ENCODE measurements at regions not wholly inside any gene's neighbourhood (a gene's known extent, or its start where the extent isn't known, plus 50 kb on each side); places are given as distances from the start of the nearest gene placed in this dataset.

DNA sequence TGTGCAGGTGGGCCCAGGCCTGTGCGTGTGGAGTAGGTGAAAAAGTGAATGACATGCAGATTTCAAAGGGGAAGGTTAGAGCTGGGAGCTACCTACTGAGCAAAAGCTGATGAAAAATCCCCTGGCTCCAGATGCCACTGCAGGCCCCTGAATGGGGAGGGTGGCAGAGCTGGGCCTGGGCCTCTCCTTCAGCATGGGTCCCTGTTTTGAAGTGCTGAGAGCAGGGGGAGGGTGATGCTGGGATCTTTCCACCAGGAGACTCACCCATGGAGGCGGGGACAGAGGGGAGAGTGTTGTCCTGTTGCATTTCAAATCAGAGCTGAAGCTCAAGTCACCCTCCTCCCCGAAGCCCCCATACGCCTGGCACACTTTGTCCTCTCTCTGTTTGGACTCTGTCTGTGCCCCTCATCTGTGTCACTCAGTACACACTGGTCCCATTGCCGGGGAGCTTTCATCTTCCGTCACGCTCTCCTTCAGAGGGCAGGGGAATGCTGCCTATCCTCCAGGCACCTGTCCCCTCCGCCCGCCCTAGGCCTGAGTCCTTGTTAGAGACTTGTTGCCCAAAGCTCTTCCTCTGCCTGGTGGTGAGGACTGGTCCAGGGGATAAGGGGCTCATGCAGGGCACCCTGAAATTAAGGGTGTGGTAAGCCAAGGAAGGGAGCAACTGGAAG, 206.6 kb downstream of the HAUS1 start:
- TF ChIP-seq, protein P1, sequence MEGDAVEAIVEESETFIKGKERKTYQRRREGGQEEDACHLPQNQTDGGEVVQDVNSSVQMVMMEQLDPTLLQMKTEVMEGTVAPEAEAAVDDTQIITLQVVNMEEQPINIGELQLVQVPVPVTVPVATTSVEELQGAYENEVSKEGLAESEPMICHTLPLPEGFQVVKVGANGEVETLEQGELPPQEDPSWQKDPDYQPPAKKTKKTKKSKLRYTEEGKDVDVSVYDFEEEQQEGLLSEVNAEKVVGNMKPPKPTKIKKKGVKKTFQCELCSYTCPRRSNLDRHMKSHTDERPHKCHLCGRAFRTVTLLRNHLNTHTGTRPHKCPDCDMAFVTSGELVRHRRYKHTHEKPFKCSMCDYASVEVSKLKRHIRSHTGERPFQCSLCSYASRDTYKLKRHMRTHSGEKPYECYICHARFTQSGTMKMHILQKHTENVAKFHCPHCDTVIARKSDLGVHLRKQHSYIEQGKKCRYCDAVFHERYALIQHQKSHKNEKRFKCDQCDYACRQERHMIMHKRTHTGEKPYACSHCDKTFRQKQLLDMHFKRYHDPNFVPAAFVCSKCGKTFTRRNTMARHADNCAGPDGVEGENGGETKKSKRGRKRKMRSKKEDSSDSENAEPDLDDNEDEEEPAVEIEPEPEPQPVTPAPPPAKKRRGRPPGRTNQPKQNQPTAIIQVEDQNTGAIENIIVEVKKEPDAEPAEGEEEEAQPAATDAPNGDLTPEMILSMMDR (conservative IDR thresholded peaks at IDR 0.05), result no peak
- no peak for TF ChIP-seq EZH2 (IDR thresholded peaks at IDR 0.05; ENCODE audit: low read depth)
